Right lobe of liver (tissue), 4 donors: ENCODE measurements at regions not wholly inside any gene's neighbourhood (a gene's known extent, or its start where the extent isn't known, plus 50 kb on each side); places are given as distances from the start of the nearest gene placed in this dataset.

Experiments used
- CTCF ChIP-seq, 4 donors: fragments of 200-600 bp in 3 of 4; fragments of 450-650 bp in 1 of 4; IDR thresholded peaks; one replicate each; pipeline versions ENCODE4 v1.5.1 to v1.8.0; 2016 to 2022; ENCODE audit warnings: antibody characterized with exemption in 4 of 4, mild to moderate bottlenecking in 2 of 4
- POLR2A ChIP-seq: fragments of 450-650 bp; IDR thresholded peaks from one replicate; pipeline ENCODE4 v1.6.1; 2017; ENCODE audit warnings: antibody characterized with exemption, mild to moderate bottlenecking
- donor health status: DM: no; HTN: no; CAD: no.
- donor health status: DM: no; HTN: no; CAD: no.
- donor health status: DM: no; HTN: yes; CAD: no.

- no peak for TF ChIP-seq POLR2A
- no peak for TF ChIP-seq CTCF (IDR thresholded peaks at IDR 0.05)
These were observed 253.3 kb downstream of the FAM43A start for GRCh38 chr3:194938845-194939531.
